MCF 10A (cell line): ENCODE measurements at regions not wholly inside any gene's neighbourhood (a gene's known extent, or its start where the extent isn't known, plus 50 kb on each side); places are given as distances from the start of the nearest gene placed in this dataset.

Source experiments
- BruUV-seq: library from RNA; stranded (reverse); fragments of 400-500 nt; replicated peaks from 2 replicates; lab custom pipeline; 2021; lab: Mats Ljungman, UMichigan
- CTCF ChIA-PET: fragments of 300-600 bp; sonication (Branson Sonifier 250); formaldehyde crosslinking; extraction: SDS; loops from one replicate; lab custom pipeline; 2021; ENCODE audit warnings: antibody characterized with exemption, inconsistent platforms; lab: Yijun Ruan, JAX
- POLR2A ChIA-PET: fragments of 300-600, 350-650 bp; sonication (Branson Sonifier 250); formaldehyde crosslinking; extraction: SDS; loops from one replicate; lab custom pipeline; 2020; ENCODE audit warnings: antibody characterized with exemption, inconsistent platforms; lab: Yijun Ruan, JAX
- DNase-seq: peaks from one replicate; pipeline ENCODE4 v3.0.0-alpha.2; 2018; ENCODE audit not compliant: unreplicated experiment
- H3K27ac Mint-ChIP-seq: one replicate; pipeline ENCODE4 v1.8.0; 2022; ENCODE audit warnings: mild to moderate bottlenecking, low read depth, mixed read lengths; ENCODE audit not compliant: unreplicated experiment
- H3K27me3 Mint-ChIP-seq: one replicate; pipeline ENCODE4 v1.8.0; 2022; ENCODE audit warnings: mixed read lengths; ENCODE audit not compliant: insufficient read depth, unreplicated experiment
- H3K36me3 Mint-ChIP-seq: one replicate; pipeline ENCODE4 v1.8.0; 2022; ENCODE audit warnings: mild to moderate bottlenecking, moderate library complexity, mixed read lengths; ENCODE audit not compliant: insufficient read depth, unreplicated experiment
- H3K4me1 Mint-ChIP-seq: one replicate; pipeline ENCODE4 v1.8.0; 2022; ENCODE audit warnings: mixed read lengths; ENCODE audit not compliant: insufficient read depth, unreplicated experiment
- H3K4me3 Mint-ChIP-seq: one replicate; pipeline ENCODE4 v1.8.0; 2022; ENCODE audit warnings: mild to moderate bottlenecking, moderate library complexity, mixed read lengths; ENCODE audit not compliant: unreplicated experiment
- H3K9me3 Mint-ChIP-seq: one replicate; pipeline ENCODE4 v1.8.0; 2022; ENCODE audit warnings: mixed read lengths; ENCODE audit not compliant: unreplicated experiment
- intact Hi-C: fragments of 100-400 bp; cut with micrococcal nuclease; formaldehyde crosslinking; loops from 2 replicates; pipeline ENCODE4 v1.14.1; 2022
- TF ChIP-seq, protein P1 (sequence below): fragments of 200-600 bp; IDR thresholded peaks from one replicate; pipeline ENCODE4 v1.8.0; 2022; ENCODE audit warnings: antibody characterized with exemption, mild to moderate bottlenecking; ENCODE audit not compliant: unreplicated experiment

- Mint-ChIP-seq H3K27ac (no peak overlapping the region), H3K4me3 (no peak overlapping the region), H3K27me3 (no peaks in the 10 kb centered on the region), H3K36me3 (no peaks in the 10 kb centered on the region), H3K9me3 (no peaks in the 10 kb centered on the region), H3K4me1 (peaks cover 14% of the 10 kb centered on the region)
- POLR2A ChIA-PET, result no interaction called here
- no peak for DNase-seq
- TF ChIP-seq, protein P1, sequence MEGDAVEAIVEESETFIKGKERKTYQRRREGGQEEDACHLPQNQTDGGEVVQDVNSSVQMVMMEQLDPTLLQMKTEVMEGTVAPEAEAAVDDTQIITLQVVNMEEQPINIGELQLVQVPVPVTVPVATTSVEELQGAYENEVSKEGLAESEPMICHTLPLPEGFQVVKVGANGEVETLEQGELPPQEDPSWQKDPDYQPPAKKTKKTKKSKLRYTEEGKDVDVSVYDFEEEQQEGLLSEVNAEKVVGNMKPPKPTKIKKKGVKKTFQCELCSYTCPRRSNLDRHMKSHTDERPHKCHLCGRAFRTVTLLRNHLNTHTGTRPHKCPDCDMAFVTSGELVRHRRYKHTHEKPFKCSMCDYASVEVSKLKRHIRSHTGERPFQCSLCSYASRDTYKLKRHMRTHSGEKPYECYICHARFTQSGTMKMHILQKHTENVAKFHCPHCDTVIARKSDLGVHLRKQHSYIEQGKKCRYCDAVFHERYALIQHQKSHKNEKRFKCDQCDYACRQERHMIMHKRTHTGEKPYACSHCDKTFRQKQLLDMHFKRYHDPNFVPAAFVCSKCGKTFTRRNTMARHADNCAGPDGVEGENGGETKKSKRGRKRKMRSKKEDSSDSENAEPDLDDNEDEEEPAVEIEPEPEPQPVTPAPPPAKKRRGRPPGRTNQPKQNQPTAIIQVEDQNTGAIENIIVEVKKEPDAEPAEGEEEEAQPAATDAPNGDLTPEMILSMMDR, result no peak
- intact Hi-C loops, result no loop called here
- CTCF ChIA-PET, result interaction anchor here (0.8 kb wide), 1 partner anchor 17 kb away, joined by 4 read pairs; no protein-coding TSS in a partner anchor
- BruUV-seq, result no TSS peak
Measured at GRCh38 chr5:5699062-5699461, 276.6 kb downstream of the ICE1 start.

GRCh38 chr5:5695266-5695665, 272.8 kb downstream of the ICE1 start:
- Mint-ChIP-seq H3K9me3 (no peaks in the 10 kb centered on the region), H3K4me1 (peaks cover 5% of the 10 kb centered on the region), H3K36me3 (no peaks in the 10 kb centered on the region), H3K27me3 (peaks cover 16% of the 10 kb centered on the region), H3K27ac (no peak overlapping the region), H3K4me3 (no peak overlapping the region)
- DNase-seq, result no peak
- POLR2A ChIA-PET, result no interaction called here
- CTCF ChIA-PET, result no interaction called here
- no TSS peak for BruUV-seq
- TF ChIP-seq, protein P1, result no peak
- intact Hi-C loops, result no loop called here

DNA sequence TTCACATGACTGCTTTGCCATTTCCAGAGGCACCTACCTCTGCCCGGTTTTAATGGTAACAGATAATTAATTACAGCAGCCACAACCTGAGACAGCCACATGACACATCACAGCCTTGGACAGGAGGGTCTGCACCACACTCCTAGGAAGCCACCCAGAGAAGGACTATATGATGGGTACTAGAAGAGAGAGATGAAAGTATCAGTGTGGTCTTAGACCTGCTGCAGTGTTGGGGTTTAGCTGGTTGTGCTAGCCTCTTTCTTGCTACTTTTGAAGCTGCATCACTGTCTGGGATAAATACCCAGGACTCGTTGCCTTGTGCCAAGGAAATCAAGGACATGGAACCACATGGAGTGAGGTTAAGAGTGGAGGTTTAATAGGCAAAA, 266.4 kb downstream of the ICE1 start:
- Mint-ChIP-seq H3K4me1 (no peaks in the 10 kb centered on the region), H3K27ac (no peak overlapping the region), H3K27me3 (peaks cover 22% of the 10 kb centered on the region), H3K9me3 (peaks cover 3% of the 10 kb centered on the region), H3K4me3 (no peak overlapping the region), H3K36me3 (no peaks in the 10 kb centered on the region)
- ChIA-PET CTCF (no interaction called here), POLR2A (no interaction called here)
- intact Hi-C loops, result no loop called here
- BruUV-seq, result no TSS peak
- TF ChIP-seq, protein P1, result no peak
- no peak for DNase-seq

DNA sequence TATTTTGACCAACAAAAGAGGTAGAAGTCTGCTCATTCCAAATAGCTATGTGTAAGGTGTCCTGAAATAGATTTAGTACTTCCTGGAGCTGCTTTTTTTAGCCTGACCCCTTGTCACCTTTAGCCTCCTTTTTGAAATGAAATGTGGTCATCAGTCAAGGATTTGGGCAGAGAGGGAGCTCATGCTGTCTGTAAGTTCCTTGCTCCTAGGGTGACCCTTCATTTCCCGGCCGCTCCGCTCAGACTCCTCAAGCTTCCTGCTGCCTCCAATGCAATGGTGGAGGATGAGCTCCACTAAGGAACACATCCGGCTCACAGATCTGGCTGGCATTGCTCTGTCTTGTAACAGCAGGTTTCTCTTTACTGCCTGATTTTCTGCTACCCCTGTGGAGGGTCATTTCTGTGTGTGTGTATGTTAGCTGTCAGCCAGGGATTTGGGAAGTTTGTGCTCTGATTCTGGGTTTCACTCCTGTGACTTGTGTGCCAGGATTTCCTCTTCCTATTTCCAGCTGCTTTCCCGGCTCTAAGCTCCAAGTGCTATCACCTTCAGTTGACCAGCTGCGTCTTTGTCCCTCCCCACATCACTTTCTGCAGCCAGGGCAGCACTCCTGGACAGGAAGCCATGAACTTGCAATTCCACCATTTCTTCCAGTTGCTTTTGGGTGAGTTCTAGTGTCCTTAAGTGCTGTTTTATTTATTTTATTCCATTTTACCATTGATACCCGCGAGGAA, 265.9 kb downstream of the ICE1 start:
- no peak overlapping the region for H3K4me3 Mint-ChIP-seq
- TF ChIP-seq, protein P1, result no peak
- intact Hi-C loops, result no loop called here
- no peaks in the 10 kb centered on the region for H3K36me3 Mint-ChIP-seq
- no peaks in the 10 kb centered on the region for H3K4me1 Mint-ChIP-seq
- ChIA-PET POLR2A (no interaction called here), CTCF (no interaction called here)
- H3K9me3 Mint-ChIP-seq, result peaks cover 9% of the 10 kb centered on the region
- H3K27me3 Mint-ChIP-seq, result peaks cover 22% of the 10 kb centered on the region
- no peak overlapping the region for H3K27ac Mint-ChIP-seq
- no TSS peak for BruUV-seq
- DNase-seq, result no peak
